Suprapubic skin (tissue), 4 donors: ENCODE measurements at regions not wholly inside any gene's neighbourhood (a gene's known extent, or its start where the extent isn't known, plus 50 kb on each side); places are given as distances from the start of the nearest gene placed in this dataset.
"Not testable (repeated sequence)": the region's sequence is repeated elsewhere in the genome, so short reads cannot be mapped to it uniquely, and the experiment has no call there.

Source experiments
- EP300 ChIP-seq: sonication (generic); formaldehyde crosslinking; IDR thresholded peaks from one replicate; pipeline ENCODE4 v1.6.1; 2017; ENCODE audit warnings: antibody characterized with exemption
- POLR2AphosphoS5 ChIP-seq, 3 donors: sonication (generic); formaldehyde crosslinking; IDR thresholded peaks; one replicate each; pipeline ENCODE4 v1.6.1; 2017; ENCODE audit warnings: antibody characterized with exemption in 3 of 3
- TF ChIP-seq, protein P1 (sequence below), 2 donors: fragments of 200-600 bp in 1 of 2; fragments of 450-650 bp in 1 of 2; sonication (generic) in 1 of 2; IDR thresholded peaks; one replicate each; pipeline ENCODE4 v1.5.1; 2016 to 2019; ENCODE audit warnings: antibody characterized with exemption in 2 of 2, mild to moderate bottlenecking in 1 of 2, moderate library complexity in 1 of 2

GRCh38 chr16:22662958-22663357 lies 151.0 kb upstream of the HS3ST2 start:
- TF ChIP-seq, protein P1, sequence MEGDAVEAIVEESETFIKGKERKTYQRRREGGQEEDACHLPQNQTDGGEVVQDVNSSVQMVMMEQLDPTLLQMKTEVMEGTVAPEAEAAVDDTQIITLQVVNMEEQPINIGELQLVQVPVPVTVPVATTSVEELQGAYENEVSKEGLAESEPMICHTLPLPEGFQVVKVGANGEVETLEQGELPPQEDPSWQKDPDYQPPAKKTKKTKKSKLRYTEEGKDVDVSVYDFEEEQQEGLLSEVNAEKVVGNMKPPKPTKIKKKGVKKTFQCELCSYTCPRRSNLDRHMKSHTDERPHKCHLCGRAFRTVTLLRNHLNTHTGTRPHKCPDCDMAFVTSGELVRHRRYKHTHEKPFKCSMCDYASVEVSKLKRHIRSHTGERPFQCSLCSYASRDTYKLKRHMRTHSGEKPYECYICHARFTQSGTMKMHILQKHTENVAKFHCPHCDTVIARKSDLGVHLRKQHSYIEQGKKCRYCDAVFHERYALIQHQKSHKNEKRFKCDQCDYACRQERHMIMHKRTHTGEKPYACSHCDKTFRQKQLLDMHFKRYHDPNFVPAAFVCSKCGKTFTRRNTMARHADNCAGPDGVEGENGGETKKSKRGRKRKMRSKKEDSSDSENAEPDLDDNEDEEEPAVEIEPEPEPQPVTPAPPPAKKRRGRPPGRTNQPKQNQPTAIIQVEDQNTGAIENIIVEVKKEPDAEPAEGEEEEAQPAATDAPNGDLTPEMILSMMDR (IDR thresholded peaks at IDR 0.05), result not testable (repeated sequence)
- TF ChIP-seq EP300; POLR2AphosphoS5 (IDR thresholded peaks at IDR 0.05): not testable (repeated sequence)
